GM18873 (cell line): ENCODE measurements at regions not wholly inside any gene's neighbourhood (a gene's known extent, or its start where the extent isn't known, plus 50 kb on each side); places are given as distances from the start of the nearest gene placed in this dataset.
"Not testable (repeated sequence)": the region's sequence is repeated elsewhere in the genome, so short reads cannot be mapped to it uniquely, and the experiment has no call there.

Experiments
- ATAC-seq: cut with Tn5 transposase; IDR thresholded peaks from one replicate; pipeline ENCODE4 v1.9.1; 2021; ENCODE audit warnings: mild to moderate bottlenecking, moderate library complexity, moderate number of reproducible peaks; ENCODE audit not compliant: unreplicated experiment, low FRiP score

DNA sequence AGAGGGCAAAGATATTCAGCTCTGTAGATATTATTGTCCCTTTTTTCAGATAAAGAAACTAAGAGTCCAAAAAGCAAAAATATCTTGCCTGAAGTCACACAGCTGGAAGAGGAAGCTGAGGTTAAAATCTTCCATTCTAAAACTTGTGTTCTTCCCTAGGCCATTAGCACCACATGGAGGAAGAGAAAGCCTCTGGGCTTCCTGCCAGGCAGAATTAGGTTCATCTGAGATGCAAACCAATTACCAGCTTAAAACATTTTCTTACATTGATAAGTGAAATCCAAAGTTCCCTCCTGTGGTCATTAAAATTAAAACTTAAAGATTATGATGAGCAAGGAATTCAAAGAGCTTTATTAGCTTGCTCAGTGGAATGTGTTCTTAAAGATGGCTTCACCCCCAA lies 235.3 kb upstream of the SETMAR start:
- ATAC-seq = no peak

DNA sequence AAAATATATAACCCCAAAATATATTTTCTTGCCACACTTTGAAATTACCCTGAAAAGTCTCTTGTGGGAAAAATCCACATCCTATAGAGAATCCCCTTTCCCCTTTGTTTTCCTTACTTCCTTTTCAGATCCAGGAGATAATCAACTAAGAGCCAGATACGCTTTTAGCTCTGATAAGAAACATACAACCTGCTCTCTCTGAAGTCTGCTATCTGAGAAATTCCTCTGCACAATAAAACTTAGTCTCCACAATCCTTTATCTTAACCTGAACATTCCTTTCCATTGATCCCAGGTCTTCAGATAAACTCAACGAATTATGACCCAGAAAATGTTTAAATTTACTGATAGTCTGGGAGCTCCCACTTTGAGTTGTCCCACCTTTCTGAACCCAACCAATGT lies 233.4 kb upstream of the SETMAR start:
- ATAC-seq = no peak

DNA sequence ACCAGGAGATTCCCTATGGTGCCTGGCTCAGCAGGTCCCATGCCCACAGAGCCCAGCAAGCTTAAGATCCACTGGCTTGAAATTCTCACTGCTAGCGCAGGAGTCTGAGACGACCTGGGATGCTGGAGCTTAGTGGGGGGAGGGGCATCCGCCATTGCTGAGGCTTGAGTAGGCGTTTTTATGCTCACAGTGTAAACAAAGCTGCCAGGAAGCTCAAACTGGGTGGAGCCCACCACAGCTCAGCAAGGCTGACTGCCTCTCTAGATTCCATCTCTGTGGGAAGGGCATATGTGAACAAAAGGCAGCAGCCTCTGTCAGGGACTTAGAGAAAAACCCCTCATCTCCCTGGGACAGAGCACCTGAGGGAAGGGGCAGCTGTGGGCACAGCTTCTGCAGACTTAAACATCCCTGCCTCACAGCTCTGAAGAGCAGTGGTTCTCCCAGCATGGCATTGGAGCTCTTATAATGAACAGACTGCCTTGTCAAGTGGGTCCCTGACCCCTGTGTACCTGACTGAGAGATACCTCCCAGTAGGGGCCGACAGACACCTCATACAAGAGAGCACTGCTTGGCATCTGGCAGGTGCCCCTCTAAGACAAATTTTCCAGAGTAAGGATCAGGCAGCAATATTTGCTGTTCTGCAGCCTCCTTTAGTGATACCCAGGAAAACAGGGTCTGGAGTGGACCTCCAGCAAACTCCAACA lies 231.5 kb upstream of the SETMAR start:
- no peak for ATAC-seq

DNA sequence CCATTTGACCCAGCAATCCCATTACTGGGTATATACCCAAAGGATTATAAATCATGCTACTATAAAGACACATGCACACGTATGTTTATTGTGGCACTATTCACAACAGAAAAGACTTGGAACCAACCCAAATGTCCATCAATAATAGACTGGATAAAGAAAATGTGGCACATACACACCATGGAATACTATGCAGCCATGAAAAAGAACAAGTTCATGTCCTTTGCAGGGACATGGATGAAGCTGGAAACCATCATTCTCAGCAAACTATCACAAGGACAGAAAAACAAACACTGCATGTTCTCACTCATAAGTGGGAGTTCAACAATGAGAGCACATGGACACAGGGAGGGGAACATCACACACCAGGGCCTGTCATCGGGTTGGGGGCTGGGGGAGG lies 225.9 kb upstream of the SETMAR start:
- ATAC-seq = not testable (repeated sequence)

DNA sequence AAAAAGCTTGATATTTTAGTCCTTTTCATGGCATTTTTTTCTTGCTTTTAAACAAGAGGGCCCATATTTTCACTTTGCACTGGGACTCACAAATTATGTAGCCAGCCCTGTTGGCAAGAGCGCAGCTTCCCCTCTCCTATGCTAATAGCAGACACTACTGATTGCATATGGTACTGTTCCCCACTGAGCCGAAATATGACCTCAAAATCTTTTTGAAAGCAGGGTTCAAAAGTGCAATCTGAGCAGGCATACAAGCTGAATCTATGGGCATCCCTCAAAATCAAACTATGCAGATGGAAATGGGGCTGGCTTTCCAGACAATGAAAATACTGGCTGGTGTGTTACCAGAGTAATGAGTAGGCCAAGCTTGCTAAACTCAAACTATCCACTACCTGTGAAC lies 225.2 kb upstream of the SETMAR start:
- ATAC-seq = no peak

DNA sequence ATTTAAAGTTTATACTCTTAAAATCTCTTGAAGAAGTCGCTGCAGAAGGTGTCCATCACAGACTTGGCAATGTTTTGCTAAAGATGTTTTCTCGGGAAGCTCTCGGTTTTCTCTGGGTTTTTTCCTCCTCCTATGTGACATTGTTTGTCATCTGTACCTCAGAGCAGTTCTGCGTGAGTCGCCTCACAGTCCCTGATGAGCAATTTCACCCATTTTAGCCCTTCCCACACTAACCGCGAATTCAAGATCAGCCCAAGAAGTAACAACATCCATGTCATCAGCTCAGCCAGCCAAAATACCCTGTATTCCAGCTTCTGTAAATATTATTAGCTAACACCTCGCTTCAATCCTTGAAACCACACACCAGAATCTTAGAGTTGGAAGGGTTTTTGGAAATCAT lies 224.3 kb upstream of the SETMAR start:
- no peak for ATAC-seq

DNA sequence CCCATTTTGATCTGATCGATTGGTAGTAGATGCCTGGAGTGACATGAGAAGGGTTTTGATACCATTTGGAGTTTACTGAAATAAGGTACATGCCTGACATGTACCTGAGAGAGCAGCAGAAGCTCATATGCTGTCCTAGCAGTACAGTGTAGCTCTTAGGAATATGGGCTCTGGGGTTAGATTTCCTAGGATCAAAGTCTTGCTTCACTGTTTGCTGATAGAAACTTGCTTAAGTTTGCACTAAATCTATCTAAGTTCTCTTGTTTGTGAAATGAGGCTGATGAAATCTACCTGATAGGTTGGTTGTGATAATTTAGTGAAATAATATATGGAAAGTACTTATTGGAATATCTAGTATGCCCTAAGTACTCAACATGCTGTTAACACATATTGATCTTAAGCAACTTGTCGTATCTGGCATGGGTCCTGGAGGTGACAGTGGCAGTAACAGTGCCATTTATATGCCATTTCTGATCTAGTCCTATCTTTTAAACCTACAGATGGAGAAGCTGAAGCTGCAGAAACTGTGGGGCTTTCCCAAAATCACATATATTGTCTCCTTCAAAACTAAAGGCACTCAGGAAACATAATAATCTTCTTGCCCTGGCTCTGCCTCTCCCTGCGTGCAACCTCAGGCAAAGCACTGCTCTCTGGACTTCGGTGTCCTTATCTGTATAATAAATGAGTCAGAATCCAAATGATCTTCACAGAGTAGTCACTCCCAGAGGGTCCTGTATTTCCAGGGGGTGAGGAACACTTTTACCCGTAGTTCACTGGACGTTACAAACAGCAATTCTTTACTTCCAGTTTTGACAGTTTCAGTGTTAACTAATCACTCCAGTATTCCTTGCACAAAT lies 223.6 kb upstream of the SETMAR start:
- no peak for ATAC-seq

DNA sequence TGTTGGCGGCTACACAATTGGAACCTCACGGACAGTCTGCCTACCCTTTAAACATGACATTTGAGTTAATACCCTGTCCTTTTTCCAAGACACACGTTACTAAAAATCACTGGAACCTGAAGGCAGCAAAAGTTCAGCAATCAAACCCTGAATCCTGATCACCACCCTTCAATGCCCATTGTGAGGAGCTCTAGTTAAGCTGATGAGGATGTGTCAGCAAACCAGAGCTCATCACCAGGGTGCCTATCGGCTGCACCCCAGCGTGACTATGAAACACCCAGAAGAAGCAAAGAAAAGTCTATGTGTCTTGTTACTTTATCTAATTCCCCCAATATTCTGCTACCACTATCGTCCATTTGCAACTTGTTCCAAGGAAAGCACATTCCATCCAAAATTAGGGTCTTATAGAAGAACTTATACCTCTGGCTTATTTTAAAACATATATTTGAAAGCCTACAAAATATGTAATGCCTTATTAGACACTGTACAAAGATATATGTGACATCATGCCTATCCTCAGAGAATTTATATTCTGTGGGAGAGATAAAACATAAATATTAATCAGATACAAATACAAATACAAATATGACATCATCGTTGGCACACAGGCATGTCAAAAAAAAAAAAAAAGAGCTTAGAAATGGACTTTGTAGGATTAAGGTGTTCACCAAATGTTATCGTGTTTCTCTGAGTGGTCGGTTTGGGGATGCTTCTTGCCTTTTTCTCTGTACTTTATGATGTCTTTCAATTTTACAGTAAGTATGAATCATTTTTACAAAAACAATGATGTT lies 219.7 kb upstream of the SETMAR start:
- no peak for ATAC-seq

DNA sequence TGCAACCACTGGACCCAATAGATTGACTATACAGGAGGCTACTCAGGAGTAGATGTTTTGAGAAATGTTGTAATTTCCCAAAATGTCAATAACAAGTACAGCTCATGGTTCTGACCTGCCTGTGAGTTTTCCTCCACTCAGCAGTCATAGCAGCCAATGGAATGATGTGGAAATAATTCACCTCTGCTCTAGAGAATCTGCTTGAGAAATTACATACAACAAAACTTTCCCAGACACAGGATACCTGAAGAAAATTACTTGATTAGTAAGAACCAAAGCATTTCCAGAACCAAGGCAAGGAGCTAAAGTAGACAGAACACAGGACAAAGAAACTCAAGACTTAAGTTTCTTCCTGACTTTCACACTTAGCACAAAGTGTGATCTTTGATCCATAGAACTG lies 218.9 kb upstream of the SETMAR start:
- ATAC-seq = no peak

DNA sequence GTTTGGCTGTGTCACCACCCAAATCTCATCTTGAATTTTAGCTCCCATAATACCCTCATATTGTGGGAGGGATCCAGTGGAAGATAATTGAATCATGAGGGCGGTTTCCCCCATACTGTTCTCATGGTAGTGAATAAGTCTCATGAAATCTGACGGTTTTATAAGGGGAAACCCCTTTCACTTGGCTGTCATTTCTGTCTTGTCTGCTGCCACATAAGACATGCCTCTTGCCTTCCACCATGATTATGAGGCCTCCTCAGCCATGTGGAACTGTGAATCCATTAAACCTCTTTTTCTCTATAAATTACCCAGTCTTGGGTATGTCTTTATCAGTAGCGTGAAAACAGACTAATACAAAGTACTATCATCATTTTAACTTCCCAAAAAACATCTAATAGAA lies 216.5 kb upstream of the SETMAR start:
- ATAC-seq = not testable (repeated sequence)

DNA sequence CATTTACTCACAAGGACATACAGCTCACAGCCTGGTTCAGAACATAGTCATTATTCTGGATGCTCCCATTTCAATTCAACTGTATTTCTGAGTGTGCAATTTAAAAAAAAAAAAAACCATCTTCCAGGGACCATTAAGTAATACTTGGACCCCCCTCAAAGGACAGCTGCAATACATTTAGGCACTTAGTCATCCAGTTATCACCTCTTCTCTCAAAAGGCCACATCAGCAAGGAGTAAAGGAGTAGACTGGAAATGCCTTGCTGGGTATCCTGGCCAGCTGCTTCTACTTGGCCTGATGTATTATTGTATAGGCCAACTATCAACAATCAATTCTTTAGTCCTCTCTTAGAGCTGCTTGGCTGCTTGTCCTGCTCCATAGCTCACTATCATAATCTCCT lies 211.4 kb upstream of the SETMAR start:
- ATAC-seq = no peak

GRCh38 chr3:4097801-4098200 lies 205.4 kb upstream of the SETMAR start:
- ATAC-seq = no peak

DNA sequence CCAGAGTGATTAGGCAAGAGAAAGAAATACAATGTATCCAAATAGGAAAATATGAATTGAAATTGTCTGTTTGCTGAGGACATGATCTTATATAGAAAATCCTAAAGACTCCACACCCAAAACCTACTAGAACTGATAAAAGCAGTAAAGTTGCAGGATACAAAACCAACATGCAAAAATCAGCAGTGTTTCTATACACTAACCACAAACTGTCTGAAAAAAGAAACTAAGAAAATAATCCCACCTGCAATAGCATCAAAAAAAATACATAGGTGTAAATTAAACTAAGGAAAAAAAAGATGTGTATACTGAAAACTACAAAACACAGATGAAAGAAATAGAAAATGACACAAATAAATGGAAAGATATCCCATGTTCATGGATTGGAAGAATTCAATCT lies 203.6 kb upstream of the SETMAR start:
- no peak for ATAC-seq

- ATAC-seq = no peak
Measured at GRCh38 chr3:4107430-4107829, 195.7 kb upstream of the SETMAR start.

- no peak for ATAC-seq
Measured at GRCh38 chr3:4113811-4114522, 189.2 kb upstream of the SETMAR start.

DNA sequence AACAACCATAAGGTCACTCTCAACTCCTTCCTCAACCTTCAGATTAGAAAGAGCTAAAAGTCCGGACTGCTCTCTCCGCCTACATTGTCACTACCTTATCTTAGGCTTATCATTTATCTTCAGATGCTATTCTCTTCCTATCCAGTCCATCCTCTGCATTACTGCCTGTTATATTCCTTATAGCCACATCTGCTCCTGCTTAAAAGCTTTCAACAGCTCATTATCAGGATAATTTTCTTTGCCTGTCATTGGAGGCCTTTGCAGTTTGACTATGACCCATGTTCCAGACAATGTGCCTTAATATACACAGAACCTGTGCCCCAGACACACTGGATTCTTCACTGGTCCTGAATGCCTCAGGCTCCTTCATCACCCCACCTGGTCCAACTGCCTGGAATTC lies 184.1 kb upstream of the SETMAR start:
- no peak for ATAC-seq

DNA sequence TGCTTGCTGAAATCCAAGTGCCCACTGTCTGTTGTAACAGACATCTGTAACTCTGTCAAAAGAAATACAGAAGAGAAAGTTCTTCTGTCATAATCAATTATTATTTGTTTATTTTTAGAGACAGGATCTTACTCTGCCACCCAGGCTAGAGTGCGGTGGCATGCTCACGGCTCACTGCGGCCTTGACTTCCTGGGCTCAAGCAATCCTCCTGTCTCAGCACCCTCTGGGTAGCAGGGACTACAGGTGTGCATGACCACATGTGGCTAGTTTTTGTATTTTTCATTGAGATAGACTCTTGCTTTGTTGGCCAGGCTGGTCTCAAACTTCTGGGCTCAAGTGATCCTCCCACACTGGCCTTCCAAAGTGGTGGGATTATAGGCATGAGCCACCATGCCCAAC lies 177.6 kb upstream of the SETMAR start:
- no peak for ATAC-seq

DNA sequence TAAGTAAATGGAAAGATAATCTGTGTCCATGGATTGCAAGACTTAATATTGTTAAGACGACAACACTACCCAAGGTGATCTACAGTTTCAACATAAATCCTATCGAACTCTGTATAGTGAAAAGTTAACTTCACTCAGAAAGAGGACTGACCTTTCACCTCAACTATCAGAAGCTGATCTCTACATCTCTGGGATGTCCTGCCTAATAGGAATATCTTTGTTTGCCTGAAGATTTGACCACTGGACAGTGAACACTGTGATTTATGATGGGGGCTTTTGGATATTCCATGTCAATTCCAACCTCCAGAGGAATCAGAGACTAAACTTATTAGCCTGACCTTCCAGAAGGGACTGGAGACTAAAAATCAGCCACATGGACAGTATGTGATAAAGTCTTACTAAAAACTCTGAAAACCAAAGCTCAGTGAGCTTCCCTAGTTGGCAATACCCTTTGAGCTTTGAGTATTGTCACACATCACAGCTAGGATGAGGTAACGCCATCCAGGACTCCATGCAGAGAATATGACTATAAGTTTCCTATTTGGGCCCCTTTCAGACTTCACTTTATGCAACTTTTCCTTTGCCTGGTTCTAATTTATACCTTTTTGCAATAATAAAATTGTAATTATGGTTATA lies 164.9 kb upstream of the SETMAR start:
- ATAC-seq = no peak

GRCh38 chr3:4138786-4139431 lies 164.3 kb upstream of the SETMAR start:
- no peak for ATAC-seq
